HFFc6 (cell line): ENCODE measurements at regions not wholly inside any gene's neighbourhood (a gene's known extent, or its start where the extent isn't known, plus 50 kb on each side); places are given as distances from the start of the nearest gene placed in this dataset.
A peak's percentile ranks its signal among the peaks of the same experiment; 100 is the strongest.

Experiments
- DNase-seq: peaks from one replicate; pipeline ENCODE4 v3.0.0-alpha.2; 2018
- H3K27ac Mint-ChIP-seq: 2 replicates; pipeline ENCODE4 v1.8.0; 2020; ENCODE audit warnings: mild to moderate bottlenecking, mixed read lengths
- H3K27me3 Mint-ChIP-seq: 2 replicates; pipeline ENCODE4 v1.8.0; 2021; ENCODE audit warnings: mild to moderate bottlenecking, moderate library complexity, mixed read lengths; ENCODE audit not compliant: insufficient read depth
- H3K36me3 Mint-ChIP-seq: 2 replicates; pipeline ENCODE4 v1.8.0; 2021; ENCODE audit warnings: low read depth, mixed read lengths
- H3K4me1 Mint-ChIP-seq: 2 replicates; pipeline ENCODE4 v1.8.0; 2020; ENCODE audit warnings: low read depth, mixed read lengths
- H3K4me3 Mint-ChIP-seq: 2 replicates; pipeline ENCODE4 v1.8.0; 2020; ENCODE audit warnings: mild to moderate bottlenecking, moderate library complexity, mixed read lengths
- H3K9me3 Mint-ChIP-seq: 2 replicates; pipeline ENCODE4 v1.8.0; 2020; ENCODE audit warnings: mild to moderate bottlenecking, mixed read lengths
- TF ChIP-seq, protein P1 (sequence below): fragments of 200-600 bp; sonication (generic); IDR thresholded peaks from 2 replicates; pipeline ENCODE4 v1.5.0; 2021; ENCODE audit warnings: antibody characterized with exemption, mild to moderate bottlenecking

DNA sequence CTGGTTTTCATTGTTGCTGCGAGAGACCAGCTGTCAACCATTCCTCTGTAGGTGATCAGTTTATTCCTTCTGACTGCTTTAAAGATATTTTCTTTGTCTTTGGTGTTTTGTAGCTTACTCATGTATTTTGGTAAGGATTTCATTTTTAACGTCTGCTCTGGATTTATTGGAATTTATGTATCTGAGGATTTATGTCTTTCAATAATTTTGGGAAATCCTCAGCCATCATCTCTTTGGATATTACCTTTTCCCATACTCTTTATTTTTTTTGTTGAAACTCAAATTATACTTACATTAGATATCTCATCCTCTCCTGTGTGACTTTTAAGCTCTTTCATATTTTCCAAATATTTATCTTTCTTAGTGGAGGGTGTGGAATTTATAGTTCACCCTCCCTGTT lies 62.7 kb upstream of the COL8A1 start:
- Mint-ChIP-seq H3K27me3 (no peaks in the 10 kb centered on the region; the same call in 1 of the 2 replicates), H3K4me1 (peaks cover 43% of the 10 kb centered on the region), H3K36me3 (peaks cover 13% of the 10 kb centered on the region), H3K27ac (no peak overlapping the region), H3K4me3 (no peak overlapping the region), H3K9me3 (peaks cover 10% of the 10 kb centered on the region; the same call in 1 of the 2 replicates)
- TF ChIP-seq, protein P1, sequence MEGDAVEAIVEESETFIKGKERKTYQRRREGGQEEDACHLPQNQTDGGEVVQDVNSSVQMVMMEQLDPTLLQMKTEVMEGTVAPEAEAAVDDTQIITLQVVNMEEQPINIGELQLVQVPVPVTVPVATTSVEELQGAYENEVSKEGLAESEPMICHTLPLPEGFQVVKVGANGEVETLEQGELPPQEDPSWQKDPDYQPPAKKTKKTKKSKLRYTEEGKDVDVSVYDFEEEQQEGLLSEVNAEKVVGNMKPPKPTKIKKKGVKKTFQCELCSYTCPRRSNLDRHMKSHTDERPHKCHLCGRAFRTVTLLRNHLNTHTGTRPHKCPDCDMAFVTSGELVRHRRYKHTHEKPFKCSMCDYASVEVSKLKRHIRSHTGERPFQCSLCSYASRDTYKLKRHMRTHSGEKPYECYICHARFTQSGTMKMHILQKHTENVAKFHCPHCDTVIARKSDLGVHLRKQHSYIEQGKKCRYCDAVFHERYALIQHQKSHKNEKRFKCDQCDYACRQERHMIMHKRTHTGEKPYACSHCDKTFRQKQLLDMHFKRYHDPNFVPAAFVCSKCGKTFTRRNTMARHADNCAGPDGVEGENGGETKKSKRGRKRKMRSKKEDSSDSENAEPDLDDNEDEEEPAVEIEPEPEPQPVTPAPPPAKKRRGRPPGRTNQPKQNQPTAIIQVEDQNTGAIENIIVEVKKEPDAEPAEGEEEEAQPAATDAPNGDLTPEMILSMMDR: no peak
- DNase-seq: no peak

DNA sequence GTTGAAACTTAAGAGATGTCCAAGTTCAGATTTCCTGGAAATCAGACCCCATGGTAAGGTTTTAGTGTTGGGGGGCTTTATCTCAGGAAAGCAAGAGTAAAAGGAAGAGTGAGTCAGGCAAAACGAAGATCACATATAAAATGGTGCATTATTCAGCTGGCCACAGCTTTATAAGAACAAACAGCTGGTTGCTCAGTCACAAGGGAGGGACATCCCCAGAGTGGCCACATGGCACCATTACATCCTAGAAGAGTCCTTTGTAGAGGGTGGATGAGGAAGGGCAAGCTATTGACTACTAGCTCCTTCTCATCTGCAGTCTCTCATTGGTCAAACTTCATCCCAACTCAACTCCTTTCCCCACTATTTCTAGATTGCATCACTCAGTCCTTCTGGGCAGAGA lies 68.3 kb upstream of the COL8A1 start:
- DNase-seq: no peak
- Mint-ChIP-seq H3K9me3 (peaks cover 15% of the 10 kb centered on the region), H3K27me3 (no peaks in the 10 kb centered on the region; the same call in 1 of the 2 replicates), H3K4me1 (peaks cover 23% of the 10 kb centered on the region), H3K4me3 (no peak overlapping the region), H3K27ac (no peak overlapping the region), H3K36me3 (peaks cover 16% of the 10 kb centered on the region)
- TF ChIP-seq, protein P1: no peak

DNA sequence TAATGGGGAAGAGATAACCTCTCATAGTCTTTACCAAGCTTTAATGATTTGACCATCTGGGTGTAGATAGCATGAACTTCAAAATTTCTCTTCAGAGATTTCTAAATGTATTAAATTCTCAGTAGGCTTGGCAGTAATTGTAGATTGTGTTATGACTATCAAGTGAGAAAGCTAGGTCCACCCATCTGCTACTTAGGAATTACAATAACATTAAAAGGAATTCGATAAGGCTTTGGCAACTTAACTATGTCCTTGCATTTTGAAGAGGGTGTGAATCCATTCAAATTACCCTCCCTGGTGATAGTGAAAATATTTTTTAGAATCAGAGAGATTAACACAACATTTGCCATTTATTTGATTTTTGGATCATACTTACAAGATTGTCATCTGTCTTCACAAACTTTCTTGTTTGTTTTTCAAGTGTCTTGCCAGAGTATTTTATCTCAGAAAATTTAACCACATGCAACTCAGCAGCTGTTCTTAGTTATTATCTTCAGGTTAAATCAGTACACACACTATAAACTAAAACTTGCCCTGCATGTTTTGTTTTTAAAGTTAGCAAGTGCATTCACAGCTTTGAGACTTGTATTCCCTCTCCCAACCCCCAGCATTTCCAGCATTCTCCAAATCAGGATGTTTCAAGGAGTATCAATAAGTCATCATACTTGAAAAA lies 69.6 kb upstream of the COL8A1 start:
- DNase-seq: no peak
- Mint-ChIP-seq H3K27me3 (no peaks in the 10 kb centered on the region; the same call in 1 of the 2 replicates), H3K4me1 (peaks cover 35% of the 10 kb centered on the region), H3K36me3 (peaks cover 13% of the 10 kb centered on the region), H3K4me3 (no peak overlapping the region), H3K9me3 (peaks cover 7% of the 10 kb centered on the region), H3K27ac (no peak overlapping the region)
- TF ChIP-seq, protein P1: no peak

DNA sequence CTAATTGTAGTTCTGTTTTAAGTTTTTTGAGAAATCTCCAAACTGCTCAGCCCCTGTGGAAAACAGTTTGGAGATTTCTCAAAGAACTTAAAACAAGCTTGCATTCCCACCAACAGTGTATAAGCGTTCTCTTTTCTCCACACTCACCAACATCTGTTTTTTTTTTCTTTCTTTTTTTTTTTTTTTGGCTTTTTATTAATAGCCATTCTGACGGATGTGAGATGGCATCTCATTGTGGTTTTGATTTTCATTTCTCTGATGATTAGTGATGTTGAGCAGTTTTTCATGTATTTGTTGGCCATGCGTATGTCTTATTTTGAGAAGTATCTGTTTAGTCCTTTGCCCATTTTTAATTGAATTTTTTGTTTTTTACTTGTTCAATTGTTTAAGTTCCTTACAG lies 73.1 kb upstream of the COL8A1 start:
- H3K4me3 Mint-ChIP-seq: no peak overlapping the region
- peaks cover 60% of the 10 kb centered on the region for H3K4me1 Mint-ChIP-seq
- DNase-seq: no peak
- TF ChIP-seq, protein P1: no peak
- H3K27me3 Mint-ChIP-seq: no peaks in the 10 kb centered on the region
- peaks cover 7% of the 10 kb centered on the region for H3K9me3 Mint-ChIP-seq
- H3K27ac Mint-ChIP-seq: no peak overlapping the region
- peaks cover 13% of the 10 kb centered on the region for H3K36me3 Mint-ChIP-seq

DNA sequence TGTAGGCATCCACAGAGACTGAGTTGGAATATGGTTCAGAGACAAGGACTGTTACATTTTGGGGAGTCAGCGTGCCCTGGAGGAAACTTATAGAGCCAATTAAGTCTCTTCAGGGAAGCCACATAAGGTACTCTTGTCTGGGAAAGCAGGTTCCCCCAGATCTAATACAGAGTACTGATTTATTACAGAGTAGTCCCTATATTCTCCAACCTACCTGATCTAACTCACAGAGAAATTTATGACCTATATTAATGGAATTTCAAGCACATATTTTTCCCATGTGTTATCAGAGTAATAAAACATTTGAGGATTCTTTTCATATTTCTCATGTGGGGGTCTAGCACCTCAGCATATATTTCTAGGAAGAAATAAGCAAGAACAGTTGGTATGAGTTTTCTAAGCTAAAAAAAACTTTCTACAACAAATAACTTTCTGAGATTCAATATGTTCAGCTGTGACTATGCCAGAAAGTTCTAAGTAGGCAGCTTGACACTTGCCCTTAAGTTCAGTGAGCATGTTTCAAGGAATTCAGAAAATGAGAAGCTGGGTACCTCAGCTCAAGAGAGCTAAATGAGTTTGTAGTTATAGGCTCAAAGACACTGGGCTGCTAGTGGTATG lies 75.3 kb upstream of the COL8A1 start:
- peak overlapping the region; percentile 16; the same call in 1 of the 2 replicates for H3K27ac Mint-ChIP-seq
- H3K4me1 Mint-ChIP-seq: peaks cover 43% of the 10 kb centered on the region
- H3K27me3 Mint-ChIP-seq: no peaks in the 10 kb centered on the region
- H3K9me3 Mint-ChIP-seq: peaks cover 7% of the 10 kb centered on the region
- 0 out of 2 replicates have a peak overlapping the region, but pooled peaks have one; percentile 39 for H3K4me3 Mint-ChIP-seq
- DNase-seq: peak; percentile 25
- H3K36me3 Mint-ChIP-seq: peaks cover 13% of the 10 kb centered on the region
- TF ChIP-seq, protein P1: no peak
